Ishikawa (cell line): ENCODE measurements at regions not wholly inside any gene's neighbourhood (a gene's known extent, or its start where the extent isn't known, plus 50 kb on each side); places are given as distances from the start of the nearest gene placed in this dataset.

Source experiments
- CEBPB ChIP-seq: IDR thresholded peaks from 2 replicates; pipeline ENCODE4 v1.6.1; 2012
- CREB1 ChIP-seq: IDR thresholded peaks from 2 replicates; pipeline ENCODE4 v1.6.1; 2012; ENCODE audit warnings: low read depth
- EP300 ChIP-seq: IDR thresholded peaks from 2 replicates; pipeline ENCODE4 v1.6.1; 2012; ENCODE audit warnings: borderline replicate concordance
- FOXM1 ChIP-seq: IDR thresholded peaks from 2 replicates; pipeline ENCODE4 v1.6.1; 2012; ENCODE audit warnings: low read depth, borderline replicate concordance
- NFIC ChIP-seq: IDR thresholded peaks from 2 replicates; pipeline ENCODE4 v1.6.1; 2012
- RAD21 ChIP-seq: IDR thresholded peaks from 2 replicates; pipeline ENCODE4 v1.6.1; 2012; ENCODE audit warnings: low read depth
- TAF1 ChIP-seq: IDR thresholded peaks from 2 replicates; pipeline ENCODE4 v1.6.1; 2012; ENCODE audit warnings: low read depth, mild to moderate bottlenecking
- TCF12 ChIP-seq: IDR thresholded peaks from 2 replicates; pipeline ENCODE4 v1.6.1; 2012; ENCODE audit warnings: low read depth
- TEAD4 ChIP-seq: IDR thresholded peaks from 2 replicates; pipeline ENCODE4 v1.6.1; 2012
- YY1 ChIP-seq: IDR thresholded peaks from 2 replicates; pipeline ENCODE4 v1.6.1; 2012; ENCODE audit warnings: low read depth
- ZBTB7A ChIP-seq: IDR thresholded peaks from 2 replicates; pipeline ENCODE4 v1.6.1; 2012; ENCODE audit warnings: low read depth
- TF ChIP-seq, protein P1 (sequence below): IDR thresholded peaks from 2 replicates; pipeline ENCODE4 v1.6.1; 2012
- TF ChIP-seq, protein P2 (sequence below): IDR thresholded peaks from 2 replicates; pipeline ENCODE4 v1.6.1; 2012; ENCODE audit warnings: low read depth, mild to moderate bottlenecking

DNA sequence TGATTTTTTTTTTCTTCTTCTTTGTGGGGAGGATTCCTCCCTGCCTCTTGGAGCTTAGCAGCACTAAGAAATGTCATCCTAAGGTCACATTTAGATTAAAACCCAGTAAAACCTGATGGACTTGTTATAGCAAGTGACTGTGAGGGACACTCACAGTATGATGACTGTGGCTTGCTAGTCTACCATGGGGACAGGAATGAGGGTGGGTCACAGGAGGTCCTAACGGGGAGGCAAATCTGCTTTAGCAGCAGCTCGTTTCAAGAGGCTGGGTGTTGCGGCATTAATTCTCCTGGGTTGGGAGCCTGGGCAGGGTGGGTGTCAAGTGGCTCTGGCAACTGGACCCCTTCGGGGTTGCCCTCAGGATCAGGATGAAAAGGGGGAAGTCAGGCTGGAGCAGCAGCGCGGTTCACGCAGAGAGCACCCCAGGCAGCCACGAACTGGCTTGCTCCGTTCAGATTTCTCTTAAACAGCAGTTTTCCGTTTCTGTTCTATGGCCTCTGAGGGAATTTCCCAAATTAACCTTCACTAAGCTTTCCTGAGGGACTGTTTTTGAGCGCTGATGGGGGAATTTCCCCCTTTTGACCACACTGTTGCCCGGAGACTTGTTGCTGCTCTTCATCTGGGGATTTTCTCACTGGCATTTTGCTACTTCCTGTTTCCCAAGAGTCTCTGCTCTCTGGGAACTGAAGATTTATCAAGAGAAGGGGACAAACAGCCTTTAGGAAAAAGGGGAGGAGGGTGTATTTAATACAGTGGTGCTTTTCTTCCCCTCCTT is 59.8 kb upstream of the PELI1 start:
- TF ChIP-seq ZBTB7A (no peak), YY1 (no peak), CEBPB (no peak), FOXM1 (no peak), TEAD4 (no peak), EP300 (no peak), NFIC (no peak), CREB1 (no peak), TCF12 (no peak), RAD21 (no peak), TAF1 (no peak)
- TF ChIP-seq, protein P1, sequence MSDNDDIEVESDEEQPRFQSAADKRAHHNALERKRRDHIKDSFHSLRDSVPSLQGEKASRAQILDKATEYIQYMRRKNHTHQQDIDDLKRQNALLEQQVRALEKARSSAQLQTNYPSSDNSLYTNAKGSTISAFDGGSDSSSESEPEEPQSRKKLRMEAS, result no peak
- TF ChIP-seq, protein P2, sequence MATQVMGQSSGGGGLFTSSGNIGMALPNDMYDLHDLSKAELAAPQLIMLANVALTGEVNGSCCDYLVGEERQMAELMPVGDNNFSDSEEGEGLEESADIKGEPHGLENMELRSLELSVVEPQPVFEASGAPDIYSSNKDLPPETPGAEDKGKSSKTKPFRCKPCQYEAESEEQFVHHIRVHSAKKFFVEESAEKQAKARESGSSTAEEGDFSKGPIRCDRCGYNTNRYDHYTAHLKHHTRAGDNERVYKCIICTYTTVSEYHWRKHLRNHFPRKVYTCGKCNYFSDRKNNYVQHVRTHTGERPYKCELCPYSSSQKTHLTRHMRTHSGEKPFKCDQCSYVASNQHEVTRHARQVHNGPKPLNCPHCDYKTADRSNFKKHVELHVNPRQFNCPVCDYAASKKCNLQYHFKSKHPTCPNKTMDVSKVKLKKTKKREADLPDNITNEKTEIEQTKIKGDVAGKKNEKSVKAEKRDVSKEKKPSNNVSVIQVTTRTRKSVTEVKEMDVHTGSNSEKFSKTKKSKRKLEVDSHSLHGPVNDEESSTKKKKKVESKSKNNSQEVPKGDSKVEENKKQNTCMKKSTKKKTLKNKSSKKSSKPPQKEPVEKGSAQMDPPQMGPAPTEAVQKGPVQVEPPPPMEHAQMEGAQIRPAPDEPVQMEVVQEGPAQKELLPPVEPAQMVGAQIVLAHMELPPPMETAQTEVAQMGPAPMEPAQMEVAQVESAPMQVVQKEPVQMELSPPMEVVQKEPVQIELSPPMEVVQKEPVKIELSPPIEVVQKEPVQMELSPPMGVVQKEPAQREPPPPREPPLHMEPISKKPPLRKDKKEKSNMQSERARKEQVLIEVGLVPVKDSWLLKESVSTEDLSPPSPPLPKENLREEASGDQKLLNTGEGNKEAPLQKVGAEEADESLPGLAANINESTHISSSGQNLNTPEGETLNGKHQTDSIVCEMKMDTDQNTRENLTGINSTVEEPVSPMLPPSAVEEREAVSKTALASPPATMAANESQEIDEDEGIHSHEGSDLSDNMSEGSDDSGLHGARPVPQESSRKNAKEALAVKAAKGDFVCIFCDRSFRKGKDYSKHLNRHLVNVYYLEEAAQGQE, result no peak
